ENCODE measurements at regions not wholly inside any gene's neighbourhood (a gene's known extent, or its start where the extent isn't known, plus 50 kb on each side); places are given as distances from the start of the nearest gene placed in this dataset.

GRCh38 chr5:1966461-1966860 is 83.7 kb upstream of the IRX4 start:
- no peak for DNase-seq
- H3K27ac Mint-ChIP-seq = no peak overlapping the region
- H3K4me3 Mint-ChIP-seq = no peak overlapping the region
- H3K9me3 Mint-ChIP-seq = no peaks in the 10 kb centered on the region
- H3K4me1 Mint-ChIP-seq = no peaks in the 10 kb centered on the region
- peaks cover 30% of the 10 kb centered on the region for H3K27me3 Mint-ChIP-seq (ENCODE audit: low read depth, poor library complexity)
- H3K36me3 Mint-ChIP-seq (ENCODE audit: low read depth) = no peaks in the 10 kb centered on the region
- no peak for TF ChIP-seq CTCF (IDR thresholded peaks at IDR 0.05)

GRCh38 chr5:1965925-1966324 is 83.2 kb upstream of the IRX4 start:
- Mint-ChIP-seq H3K36me3 (ENCODE audit: low read depth) (no peaks in the 10 kb centered on the region), H3K9me3 (no peaks in the 10 kb centered on the region), H3K4me3 (no peak overlapping the region), H3K27me3 (ENCODE audit: low read depth, poor library complexity) (peaks cover 29% of the 10 kb centered on the region), H3K27ac (no peak overlapping the region), H3K4me1 (no peaks in the 10 kb centered on the region)
- DNase-seq = no peak
- no peak for TF ChIP-seq CTCF (IDR thresholded peaks at IDR 0.05)

GRCh38 chr5:1963941-1964451 is 81.3 kb upstream of the IRX4 start:
- no peaks in the 10 kb centered on the region for H3K36me3 Mint-ChIP-seq (ENCODE audit: low read depth)
- H3K4me3 Mint-ChIP-seq = no peak overlapping the region
- H3K4me1 Mint-ChIP-seq = no peaks in the 10 kb centered on the region
- no peak for TF ChIP-seq CTCF (IDR thresholded peaks at IDR 0.05)
- H3K9me3 Mint-ChIP-seq = no peaks in the 10 kb centered on the region
- peaks cover 35% of the 10 kb centered on the region for H3K27me3 Mint-ChIP-seq (ENCODE audit: low read depth, poor library complexity)
- no peak for DNase-seq
- no peak overlapping the region for H3K27ac Mint-ChIP-seq

GRCh38 chr5:1963358-1963757 is 80.6 kb upstream of the IRX4 start:
- H3K9me3 Mint-ChIP-seq = no peaks in the 10 kb centered on the region
- no peak for TF ChIP-seq CTCF (IDR thresholded peaks at IDR 0.05)
- H3K4me1 Mint-ChIP-seq = no peaks in the 10 kb centered on the region
- H3K36me3 Mint-ChIP-seq (ENCODE audit: low read depth) = no peaks in the 10 kb centered on the region
- no peak for DNase-seq
- H3K4me3 Mint-ChIP-seq = no peak overlapping the region
- H3K27me3 Mint-ChIP-seq (ENCODE audit: low read depth, poor library complexity) = peaks cover 39% of the 10 kb centered on the region
- H3K27ac Mint-ChIP-seq = no peak overlapping the region

GRCh38 chr5:1962619-1963355 is 80.1 kb upstream of the IRX4 start:
- no peak overlapping the region for H3K27ac Mint-ChIP-seq
- H3K4me3 Mint-ChIP-seq = no peak overlapping the region
- TF ChIP-seq CTCF (IDR thresholded peaks at IDR 0.05) = no peak
- H3K36me3 Mint-ChIP-seq (ENCODE audit: low read depth) = no peaks in the 10 kb centered on the region
- DNase-seq = no peak
- H3K9me3 Mint-ChIP-seq = no peaks in the 10 kb centered on the region
- peaks cover 45% of the 10 kb centered on the region for H3K27me3 Mint-ChIP-seq (ENCODE audit: low read depth, poor library complexity)
- no peaks in the 10 kb centered on the region for H3K4me1 Mint-ChIP-seq
